ENCODE measurements at regions not wholly inside any gene's neighbourhood (a gene's known extent, or its start where the extent isn't known, plus 50 kb on each side); places are given as distances from the start of the nearest gene placed in this dataset.

DNA sequence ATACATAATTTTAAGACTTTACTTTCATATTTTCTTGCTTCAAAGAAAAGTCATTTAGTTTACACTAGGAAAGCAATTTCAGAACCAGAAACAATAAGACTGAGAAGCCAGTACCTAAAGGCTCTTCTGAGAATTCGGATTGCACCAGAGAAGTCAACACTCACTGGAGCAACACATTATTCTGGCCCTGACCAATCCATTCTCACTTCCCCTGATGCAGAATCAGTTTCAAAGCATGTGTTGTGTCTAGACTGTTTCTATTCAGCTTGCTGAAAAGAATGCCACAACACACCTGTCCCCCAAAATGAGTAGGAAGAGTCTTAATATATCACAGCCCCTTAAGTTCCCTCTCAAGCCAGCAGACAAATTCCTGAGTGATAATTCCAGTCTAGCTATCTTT lies 1074.3 kb upstream of the TENM4 start:
- DNase-seq (ENCODE audit: low read depth) = no peak

DNA sequence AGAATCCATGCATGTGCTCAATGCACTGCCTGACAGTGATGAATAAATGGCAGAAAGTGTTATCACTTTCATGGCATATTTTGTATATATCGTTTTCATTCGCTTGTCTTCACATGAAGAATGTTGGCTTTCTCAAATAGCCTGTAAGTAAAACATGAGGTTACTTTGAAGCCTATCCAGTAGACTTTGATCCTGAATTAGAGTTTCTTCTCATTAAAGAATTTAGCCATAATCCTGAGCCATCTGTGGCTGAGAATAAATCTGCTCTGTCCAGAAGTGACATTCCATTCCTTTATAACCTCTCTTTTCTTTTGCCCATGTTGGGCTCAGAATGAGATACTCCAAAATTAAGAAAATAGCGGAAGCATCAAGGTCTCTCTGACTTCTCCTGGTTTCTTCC lies 1071.7 kb upstream of the TENM4 start:
- DNase-seq (ENCODE audit: low read depth) = no peak

DNA sequence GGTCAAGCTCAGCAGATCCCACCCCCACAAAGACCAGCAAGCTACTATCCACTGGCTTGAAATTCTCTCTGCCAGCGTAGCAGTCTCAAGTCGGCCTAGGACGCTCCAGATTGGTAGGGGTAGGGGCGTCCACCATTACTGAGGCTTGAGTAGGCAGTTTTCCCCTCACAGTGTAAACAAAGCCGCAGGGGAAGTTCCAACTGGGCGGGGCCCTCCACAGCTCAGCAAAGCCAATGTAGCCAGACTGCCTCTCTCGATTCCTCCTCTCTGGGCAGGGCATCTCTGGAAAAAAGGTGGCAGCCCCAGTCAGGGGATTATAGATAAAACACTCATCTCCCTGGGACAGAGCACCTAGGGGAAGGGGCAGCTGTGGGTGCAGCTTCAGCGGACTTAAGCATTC lies 1064.9 kb upstream of the TENM4 start:
- no peak for DNase-seq (ENCODE audit: low read depth)

DNA sequence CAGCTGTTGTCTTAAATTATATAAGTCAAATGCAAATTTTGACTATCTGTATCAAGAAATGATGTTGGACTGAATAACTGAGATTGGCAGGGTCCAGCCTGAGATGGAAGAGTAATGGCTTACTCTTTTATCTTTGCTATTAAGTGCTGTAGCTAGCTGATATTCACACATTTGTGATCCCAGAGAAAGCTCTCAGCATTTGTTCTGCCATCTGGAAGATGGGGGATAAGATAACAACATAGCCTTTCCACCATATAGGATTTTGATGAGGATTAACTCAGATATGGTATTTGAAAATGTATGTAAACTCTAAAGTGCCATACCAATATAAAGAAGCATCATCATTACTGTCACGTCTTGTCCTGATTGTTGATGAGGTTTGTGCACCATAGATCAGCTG lies 1063.2 kb upstream of the TENM4 start:
- DNase-seq (ENCODE audit: low read depth) = no peak

DNA sequence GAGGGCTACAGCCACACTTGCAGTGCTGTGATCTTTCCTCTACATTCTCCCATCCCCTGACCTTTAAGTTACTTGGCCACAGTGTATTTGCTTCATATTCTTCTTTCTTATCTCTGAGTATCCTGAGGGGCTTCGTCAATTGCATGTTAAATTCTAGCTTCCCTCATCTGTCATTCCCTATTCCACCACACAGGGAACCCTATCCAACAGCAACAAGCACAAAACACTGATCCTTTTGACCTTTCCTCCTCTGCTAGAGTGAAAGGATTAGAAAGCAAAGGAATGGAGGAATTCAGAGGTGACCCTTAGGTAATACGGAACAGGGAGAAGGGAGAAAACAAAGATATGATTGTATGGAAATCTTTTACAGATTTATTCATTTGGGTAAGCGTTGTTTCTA lies 1061.7 kb upstream of the TENM4 start:
- no peak for DNase-seq (ENCODE audit: low read depth)

DNA sequence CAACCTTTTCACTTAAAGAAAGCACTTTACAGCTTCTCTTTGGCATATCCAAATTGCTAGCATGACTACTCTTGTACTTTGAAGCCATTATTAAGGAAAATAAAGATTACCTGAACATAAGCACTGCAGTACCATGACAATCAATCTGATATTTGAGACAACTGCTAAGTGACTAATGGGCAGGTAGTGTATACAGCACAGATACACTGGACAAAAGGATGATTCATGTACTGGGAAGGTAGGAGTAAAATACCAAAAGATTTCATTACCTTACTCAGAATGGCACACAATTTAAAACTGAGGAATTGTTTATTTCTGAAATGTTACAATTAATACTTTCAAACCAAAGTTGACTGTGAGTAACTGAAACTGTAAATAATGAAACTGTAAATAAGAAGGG lies 1054.3 kb upstream of the TENM4 start:
- no peak for DNase-seq (ENCODE audit: low read depth)

DNA sequence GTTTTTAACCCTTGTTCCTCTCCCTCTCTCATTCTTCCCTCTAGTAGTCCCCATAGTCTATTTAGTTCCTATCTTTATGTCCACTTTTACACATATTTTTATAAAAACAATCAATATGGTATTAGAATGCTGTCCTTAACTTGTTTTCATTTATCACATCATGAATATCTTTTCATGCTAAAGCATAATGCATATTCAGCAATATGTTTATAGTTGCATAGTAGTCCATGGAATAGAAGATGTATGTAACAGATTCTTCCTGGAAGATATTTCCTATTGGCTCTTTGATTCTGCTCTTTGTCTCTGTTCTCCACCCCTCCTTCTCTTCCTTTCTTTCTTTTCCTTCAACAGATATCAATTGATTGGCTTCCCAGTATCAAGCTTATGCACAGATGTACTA lies 1047.1 kb upstream of the TENM4 start:
- no peak for DNase-seq (ENCODE audit: low read depth)

DNA sequence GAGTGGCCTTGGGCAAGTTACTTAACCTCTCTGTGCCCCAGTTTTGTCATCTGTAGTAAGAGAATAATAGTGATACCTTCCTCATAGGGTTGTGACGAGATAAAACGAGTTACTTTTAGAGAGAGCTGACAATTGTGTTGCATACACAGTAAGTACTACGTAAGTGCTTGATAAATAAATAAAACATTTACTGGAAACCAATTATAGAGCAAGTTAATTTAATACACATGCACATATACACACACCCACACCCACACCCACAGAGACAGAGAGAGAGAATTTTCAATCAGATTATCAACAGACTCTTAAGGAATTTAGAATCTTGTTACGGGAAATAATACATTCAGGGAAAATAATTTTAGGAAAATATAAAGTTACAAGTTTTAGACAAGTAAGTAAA lies 1045.8 kb upstream of the TENM4 start:
- DNase-seq (ENCODE audit: low read depth) = no peak

DNA sequence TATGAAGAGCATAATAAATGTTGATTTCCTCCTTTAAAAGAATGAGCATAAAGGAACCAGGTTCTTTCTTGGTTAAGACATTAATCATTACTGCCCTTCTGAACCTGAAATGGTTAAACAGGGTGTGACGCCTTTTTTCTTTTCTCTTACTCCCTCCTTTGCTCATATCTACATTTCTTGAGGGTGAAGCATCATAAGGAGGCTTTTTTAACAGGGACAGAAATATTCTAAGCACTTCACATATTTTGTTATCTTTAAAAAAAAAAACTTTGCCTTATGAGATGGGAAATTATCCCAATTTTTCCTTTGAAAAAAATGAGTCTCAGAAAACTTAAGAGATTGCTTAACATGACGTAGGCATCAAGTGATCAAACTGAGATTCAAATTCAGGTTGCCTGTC lies 1036.3 kb upstream of the TENM4 start:
- DNase-seq (ENCODE audit: low read depth) = no peak

DNA sequence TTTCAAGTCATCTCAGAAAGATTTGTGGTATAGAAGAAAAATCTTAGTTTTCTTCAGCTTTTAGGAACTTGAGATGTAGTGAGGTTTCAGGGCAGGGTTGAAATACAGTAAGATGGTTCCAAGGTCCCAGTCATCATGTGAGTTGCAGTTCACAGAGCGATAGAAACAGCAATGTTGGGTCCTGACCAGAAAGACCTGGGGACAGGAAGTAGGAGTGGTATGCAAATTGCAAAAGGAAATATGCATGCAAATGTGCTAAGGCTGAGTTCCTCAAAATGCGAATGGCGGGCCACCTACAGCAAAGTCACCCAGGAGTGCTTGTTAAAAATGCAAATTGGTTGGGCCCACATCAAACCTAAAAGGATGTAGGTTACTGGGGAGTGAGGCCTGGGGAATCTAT lies 1032.7 kb upstream of the TENM4 start:
- no peak for DNase-seq (ENCODE audit: low read depth)

DNA sequence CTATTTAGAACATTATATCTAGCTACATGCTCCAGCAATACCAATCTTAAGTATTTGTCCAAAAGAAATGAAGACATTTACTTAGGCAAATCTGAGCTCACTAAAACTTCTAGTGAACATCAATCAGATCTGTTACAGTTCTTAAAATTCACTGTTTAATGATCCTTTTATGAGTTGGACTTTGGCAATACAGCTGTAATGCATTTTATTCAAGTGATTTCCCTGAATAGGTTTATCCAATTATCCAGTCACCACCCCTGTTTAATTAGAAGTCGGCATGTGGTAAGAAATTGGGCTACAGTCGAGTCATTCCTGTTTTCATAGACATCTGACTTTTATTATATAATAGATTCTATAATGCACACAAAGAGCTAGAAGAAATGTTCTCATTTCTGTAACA lies 1029.0 kb upstream of the TENM4 start:
- no peak for DNase-seq (ENCODE audit: low read depth)

DNA sequence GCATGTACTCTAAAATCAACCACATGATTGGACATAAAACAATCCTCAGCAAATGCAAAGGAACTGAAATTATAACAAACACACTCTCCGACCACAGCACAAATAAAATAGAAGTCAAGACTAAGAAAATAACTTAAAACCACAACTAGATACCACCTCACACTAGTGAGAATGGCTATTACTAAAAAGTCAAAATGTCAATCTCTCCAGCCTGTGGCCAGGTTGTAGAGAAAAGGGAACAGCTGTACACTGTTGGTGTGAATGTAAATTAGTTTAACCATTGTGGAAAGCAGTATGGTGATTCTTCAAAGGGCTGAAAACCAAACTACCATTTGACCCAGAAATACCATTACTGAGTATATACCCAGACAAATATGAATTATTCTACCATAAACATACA lies 1025.7 kb upstream of the TENM4 start:
- DNase-seq (ENCODE audit: low read depth) = no peak

DNA sequence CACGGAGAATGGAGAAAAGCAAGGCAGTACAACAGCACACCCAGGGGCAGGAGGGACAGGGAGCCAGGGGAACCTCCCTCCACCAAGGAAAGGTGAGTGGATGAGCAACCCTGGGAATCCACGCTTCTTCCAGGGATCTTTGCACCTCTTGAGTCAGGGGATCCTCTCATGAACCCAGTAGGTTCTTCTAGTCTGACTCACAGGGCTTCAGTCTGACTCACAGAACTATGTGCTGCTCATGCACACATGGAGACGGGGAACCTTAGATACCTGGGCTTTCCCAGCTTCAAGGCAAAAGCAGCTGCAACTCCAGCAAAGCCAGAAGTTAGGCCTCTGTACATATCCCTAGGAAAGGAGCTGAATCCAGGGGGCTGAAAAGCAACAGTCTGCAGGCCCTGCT lies 1021.4 kb upstream of the TENM4 start:
- no peak for DNase-seq (ENCODE audit: low read depth)

DNA sequence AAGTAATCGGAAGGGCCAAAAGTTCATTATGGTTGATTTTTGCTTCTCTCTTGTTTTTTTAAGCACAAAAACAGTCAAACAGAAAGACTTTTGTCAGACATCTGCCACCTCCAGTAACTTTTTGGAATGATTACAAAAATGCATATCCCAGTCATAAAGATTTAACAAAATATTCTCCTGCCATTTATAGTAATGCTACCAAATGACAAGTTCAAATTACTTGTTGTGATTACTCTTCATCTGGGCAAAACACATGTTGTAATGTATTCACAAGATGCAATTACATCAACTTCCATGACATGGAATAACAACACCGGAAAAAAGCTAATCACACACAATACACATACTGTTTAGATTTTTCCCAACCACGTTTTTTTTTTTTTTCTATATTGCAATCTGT lies 1017.5 kb upstream of the TENM4 start:
- no peak for DNase-seq (ENCODE audit: low read depth)

DNA sequence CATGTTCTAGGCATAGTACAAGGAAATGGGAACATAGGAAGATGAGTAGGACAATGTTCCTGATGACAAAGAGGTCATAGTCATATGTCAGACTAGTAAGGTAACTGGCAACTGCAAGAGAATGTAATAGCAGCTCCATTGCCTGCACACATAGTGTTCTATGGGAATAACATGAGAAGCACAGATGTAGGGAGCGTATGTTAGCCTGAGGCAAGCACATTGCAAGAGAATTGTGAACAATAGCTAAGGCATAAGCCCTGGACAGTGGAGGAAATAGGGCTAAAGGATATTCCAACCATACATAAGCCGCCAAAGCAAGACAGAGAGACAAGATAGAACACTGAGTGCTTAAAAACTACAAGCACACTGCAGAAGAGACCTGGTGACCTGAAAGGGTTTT lies 1017.0 kb upstream of the TENM4 start:
- DNase-seq (ENCODE audit: low read depth) = no peak

DNA sequence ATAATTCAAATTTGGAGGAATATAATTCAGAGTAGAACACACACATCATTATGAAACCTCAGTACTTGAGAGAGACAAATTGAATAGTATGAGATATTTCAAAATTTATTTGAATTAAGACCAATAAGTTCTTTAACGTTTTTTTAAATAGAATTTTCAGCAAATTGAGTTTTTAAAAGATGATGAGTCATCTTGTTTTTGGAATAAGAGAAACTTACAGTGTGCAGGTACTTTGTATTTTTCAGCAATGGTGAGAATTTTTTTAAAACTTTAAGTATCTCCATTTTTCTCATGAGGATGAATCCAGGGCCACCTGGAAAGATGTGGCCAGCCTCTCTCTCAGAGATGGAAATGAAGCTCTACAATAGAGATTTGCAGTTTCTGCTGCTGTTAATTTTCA lies 1015.0 kb upstream of the TENM4 start:
- DNase-seq (ENCODE audit: low read depth) = no peak

DNA sequence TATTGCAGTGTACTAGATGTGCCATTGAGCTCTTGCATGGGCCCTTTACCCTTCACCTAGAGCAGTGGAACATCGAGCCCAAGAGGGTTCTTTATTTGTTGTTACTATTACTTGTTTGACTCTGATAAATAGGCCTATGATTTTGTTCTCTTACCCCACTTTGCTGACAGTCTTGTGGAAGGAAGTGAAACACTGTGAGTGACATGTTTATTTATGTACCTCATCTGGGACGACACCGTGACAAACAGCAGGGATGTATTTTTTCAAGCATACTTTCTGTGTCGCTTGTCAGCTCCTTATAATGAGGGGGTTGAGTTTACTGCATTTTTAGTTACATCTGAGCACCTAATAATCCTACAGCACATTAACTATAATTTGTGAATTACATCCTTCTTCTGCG lies 1010.3 kb upstream of the TENM4 start:
- no peak for DNase-seq (ENCODE audit: low read depth)

DNA sequence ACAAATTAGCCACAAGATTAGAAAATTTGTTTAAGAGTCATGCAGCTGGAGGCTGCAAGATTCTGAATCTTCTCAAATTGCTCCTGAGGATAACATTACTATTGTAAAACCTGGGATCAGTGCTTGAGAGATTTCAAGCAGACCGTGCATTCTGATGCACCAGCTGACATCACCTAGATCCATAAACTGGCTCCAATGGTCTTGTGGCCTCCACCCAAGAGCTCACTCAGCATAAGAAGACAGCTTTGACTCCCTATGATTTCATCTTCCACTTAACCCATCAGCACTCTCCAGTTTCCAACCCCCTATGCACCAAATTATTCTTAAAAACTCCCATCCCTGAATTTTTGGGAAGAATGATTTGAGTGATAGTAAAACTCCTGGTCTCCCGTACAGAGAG lies 1007.9 kb upstream of the TENM4 start:
- no peak for DNase-seq (ENCODE audit: low read depth)

DNA sequence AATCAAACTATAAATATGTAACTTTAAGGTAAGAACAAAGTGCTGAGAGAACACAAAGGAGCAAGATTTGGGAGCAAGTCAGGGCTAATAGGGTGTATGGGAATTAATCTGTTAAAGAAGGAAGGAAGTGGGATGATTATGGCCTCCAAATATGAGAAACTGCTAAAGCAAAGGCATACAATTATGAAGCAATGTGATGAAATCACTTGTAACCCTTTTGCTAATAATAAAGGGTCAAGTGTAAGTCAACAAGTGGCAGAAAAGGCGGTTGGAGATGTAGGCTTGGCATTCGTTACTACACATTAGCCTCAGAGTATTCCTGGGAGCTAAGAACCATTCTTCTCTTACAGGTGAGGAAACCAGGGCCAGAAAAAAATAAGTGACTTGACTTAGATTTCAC lies 1002.3 kb upstream of the TENM4 start:
- no peak for DNase-seq (ENCODE audit: low read depth)

DNA sequence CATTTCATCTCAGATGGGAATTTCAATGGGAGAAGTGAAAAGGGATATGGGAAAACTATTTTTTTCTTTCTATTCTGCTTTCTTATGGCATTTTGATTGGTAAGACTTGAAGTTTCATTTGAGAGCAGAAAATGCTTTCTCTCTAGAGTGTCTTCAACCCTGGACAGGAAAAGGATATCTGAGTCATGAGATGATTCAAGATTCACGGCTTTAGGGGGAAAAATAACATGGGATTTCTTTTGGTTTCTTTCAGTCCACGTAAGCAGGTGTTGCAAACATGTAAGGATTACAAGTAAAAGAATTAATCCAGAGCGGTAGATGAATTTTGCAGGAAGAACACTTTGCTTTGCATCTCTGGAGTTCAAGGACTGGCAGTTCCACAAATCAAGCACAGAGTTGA lies 1001.0 kb upstream of the TENM4 start:
- no peak for DNase-seq (ENCODE audit: low read depth)

DNA sequence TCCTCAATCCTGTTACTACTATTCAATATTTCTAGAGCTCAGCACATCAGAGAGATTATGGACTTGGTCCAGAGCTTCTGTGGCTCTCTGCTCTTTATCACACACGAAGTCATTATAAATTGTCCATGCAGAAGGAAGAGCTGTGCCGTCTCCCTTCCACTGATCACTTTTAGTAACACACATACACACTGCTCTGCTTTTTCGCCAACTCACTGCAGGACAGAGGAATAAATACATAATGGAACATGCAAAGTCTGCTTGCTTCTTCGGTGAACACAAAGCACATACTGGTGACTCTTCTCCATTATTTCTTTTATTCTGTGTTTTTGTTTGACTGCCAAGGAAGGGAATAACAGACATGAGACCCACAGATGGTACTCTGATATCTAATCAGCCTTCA lies 1000.0 kb upstream of the TENM4 start:
- no peak for DNase-seq (ENCODE audit: low read depth)

DNA sequence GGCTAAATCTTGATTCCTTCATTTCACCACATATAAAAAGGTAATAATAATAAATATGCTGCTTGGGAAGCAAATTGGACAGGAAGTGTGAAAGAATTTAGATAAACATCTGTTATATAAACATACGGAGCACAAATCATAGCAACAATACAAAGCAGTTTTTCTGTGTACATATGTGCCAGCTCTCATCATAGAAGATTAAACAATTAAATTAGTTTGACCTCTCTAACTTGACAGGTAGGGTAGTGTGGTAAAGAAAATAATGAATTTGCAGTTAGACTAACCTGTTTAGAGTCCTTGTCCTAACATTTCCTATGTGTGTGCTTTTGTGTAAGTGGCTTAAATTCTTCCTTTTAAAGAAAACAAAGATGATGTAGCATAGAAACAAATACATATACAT lies 995.7 kb upstream of the TENM4 start:
- no peak for DNase-seq (ENCODE audit: low read depth)

DNA sequence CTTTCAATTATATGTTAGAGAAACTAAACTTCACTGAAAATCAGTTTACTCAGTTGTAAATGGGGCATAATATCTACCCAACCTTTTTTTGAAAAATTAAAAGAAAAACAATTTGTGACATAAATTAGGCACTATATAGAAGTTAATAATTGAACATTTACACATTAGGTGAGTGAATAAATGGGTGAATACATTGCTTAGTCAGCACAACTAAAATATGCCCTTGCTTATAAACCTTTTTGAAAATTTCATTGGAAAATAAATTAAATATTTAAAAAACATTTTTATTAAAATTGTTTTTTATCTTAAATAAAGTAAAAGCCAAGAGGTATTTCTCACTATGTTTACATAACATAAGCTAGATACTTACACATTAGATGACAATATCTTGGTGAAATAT lies 994.5 kb upstream of the TENM4 start:
- no peak for DNase-seq (ENCODE audit: low read depth)

DNA sequence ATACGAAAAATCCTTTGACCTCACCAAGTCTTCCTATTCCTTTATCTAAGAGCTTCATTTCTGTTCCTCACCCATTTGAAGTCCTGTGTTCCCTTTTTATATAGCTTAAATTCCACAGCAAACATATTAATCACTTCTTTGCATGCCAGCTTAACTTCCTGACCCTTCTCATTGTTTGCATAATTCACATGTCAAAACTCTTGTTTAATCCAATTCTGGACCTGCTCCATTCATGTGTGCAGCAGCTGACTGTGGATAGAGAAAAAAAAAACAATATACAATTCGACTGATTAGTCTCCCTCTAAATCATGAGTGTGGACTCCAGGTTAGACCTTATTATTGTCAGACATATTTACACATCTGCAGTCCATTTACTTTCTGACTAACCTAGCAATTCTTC lies 991.2 kb upstream of the TENM4 start:
- no peak for DNase-seq (ENCODE audit: low read depth)

DNA sequence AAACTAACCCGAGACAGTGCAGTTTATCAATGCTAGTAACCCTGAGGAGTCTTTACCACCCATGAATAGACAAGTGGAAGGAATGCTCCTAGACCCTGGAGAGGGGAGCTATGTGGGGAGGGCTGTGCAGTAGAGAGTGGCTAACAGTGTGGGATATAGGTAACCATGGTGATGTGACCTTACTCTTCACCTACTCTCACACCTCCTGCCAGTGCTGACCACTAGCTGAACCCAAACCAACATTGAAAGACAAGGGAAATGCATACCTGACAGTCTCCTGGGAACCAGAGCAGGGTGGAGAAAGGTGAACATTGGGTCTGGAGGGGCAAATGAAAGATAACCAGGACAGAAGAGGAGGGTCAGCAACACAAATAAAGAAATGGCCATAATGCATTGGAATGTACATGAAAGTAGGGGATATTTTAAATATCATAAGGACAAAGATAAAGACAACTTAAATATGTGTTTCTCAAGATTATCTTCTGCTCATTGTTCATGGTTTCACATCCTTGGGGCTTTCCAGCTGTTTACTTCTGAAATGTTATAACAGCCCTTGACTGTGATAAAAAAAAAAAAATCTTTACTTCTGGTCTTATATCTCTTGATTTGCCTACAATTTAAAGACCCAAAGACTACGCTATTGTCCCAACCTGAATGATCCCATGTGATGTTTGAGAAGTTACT lies 983.3 kb upstream of the TENM4 start:
- DNase-seq (ENCODE audit: low read depth) = no peak

All from CMK (cell line).